Activated CD4-positive, CD25-positive, alpha-beta regulatory T cell treated with anti-CD3 and anti-CD28 coated beads, Interleukin-2, amount 50 U/mL, for 16 hours (primary cell): ENCODE measurements at regions not wholly inside any gene's neighbourhood (a gene's known extent, or its start where the extent isn't known, plus 50 kb on each side); places are given as distances from the start of the nearest gene placed in this dataset.
"Not testable (repeated sequence)": the region's sequence is repeated elsewhere in the genome, so short reads cannot be mapped to it uniquely, and the experiment has no call there.

Experiments
- DNase-seq: peaks from one replicate; pipeline ENCODE4 v3.0.0-alpha.2; 2020; ENCODE audit warnings: low read depth, low spot score

- DNase-seq = no peak
Observed at GRCh38 chr6:130494729-130495128, 128.9 kb downstream of the TMEM200A start.

- DNase-seq = no peak
Observed at GRCh38 chr6:130500693-130501092, 134.9 kb downstream of the TMEM200A start.

- DNase-seq = no peak
Observed at GRCh38 chr6:130503146-130503545, 137.3 kb downstream of the TMEM200A start.

DNA sequence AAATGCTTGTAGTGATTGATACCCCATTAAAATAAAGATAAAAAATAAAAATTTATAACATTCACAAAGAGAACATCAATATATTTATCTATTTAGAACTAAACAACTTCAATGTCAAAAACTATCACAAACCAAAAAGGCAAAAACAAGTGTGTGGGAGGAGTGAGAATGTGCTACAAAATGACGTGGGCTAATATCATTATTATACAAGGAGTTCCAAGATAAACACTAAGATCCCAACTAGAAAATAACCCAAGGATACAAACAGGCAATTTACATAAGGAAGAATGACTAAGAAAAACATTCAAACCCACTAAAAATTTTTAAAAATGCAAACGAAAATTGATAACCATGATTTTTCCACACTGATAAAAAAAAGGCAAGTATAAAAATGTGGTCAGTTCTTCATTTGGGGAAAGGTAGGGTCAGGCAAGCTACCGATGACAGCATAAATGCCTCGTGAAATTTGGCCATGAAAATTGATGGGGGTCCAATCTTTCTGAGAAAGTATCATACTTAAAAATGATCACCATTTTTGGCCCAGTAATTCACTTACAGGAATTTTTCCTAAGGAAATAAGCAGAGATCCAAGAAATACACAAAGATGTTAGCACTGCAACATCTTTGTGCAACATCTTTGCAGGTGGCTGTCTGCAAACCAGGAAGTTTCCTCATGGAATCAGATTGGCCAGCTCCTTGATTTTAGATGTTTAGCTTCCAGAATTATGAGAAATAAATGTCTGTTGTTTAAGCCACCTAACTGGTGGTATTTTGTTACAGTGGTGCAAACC lies 140.2 kb downstream of the TMEM200A start:
- no peak for DNase-seq

- DNase-seq = not testable (repeated sequence)
Observed at GRCh38 chr6:130507005-130507665, 141.3 kb downstream of the TMEM200A start.

DNA sequence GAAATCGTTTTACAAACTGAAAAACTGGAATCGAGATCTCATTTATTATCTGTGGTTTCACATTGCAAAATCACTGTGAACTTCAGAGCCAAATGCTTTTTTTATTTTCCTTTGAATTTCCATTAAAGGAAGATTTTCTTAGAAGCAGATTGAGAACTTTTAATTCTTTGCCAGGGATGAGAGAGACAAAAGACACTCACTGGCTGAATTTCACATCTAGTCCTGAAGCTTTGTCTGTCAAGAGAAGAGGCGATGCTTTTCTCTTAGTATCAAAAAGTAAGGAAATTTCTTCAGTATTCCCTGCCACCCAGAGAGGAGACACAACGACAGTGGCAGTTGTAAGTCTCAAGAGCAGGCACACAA lies 141.8 kb downstream of the TMEM200A start:
- no peak for DNase-seq

DNA sequence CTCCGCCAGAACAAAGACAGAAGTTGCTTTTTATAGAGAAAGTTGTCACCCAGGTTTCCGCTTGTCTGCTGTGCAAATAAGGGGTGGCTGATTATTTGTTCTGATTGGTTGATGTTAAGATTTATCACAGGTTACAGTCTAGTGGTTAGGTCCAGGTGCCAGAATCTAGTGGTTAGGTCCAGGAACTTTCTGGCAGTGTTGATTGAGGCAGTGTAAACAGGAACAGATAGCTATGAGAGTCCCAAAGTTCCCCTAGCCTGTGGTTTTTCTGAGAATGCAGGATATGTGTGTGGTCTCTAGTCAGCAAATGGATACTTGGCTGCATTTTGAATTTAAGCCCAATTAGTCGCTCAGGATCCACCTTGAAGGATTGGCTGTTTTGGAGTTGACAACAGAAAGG lies 148.0 kb downstream of the TMEM200A start:
- no peak for DNase-seq

- DNase-seq = no peak
Observed at GRCh38 chr6:130514712-130515111, 148.9 kb downstream of the TMEM200A start.

DNA sequence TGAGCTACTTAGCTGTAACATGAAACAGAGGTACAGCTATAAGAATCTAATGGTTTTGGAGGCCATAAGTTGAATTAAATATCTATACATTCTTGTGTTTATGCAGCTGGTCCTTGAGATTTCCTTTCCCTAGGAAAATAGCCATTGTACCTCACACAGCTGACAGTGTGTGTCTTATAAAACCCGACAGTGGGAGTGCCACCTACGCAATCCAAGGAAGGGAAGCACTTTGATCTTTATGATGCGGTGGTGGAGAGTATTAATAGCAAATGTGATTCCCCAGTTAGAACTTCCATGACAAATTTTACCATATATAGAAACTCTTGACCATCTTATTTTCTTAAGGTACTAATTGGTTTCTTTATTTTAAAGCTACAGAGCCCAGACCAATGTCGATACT lies 149.5 kb downstream of the TMEM200A start:
- no peak for DNase-seq

DNA sequence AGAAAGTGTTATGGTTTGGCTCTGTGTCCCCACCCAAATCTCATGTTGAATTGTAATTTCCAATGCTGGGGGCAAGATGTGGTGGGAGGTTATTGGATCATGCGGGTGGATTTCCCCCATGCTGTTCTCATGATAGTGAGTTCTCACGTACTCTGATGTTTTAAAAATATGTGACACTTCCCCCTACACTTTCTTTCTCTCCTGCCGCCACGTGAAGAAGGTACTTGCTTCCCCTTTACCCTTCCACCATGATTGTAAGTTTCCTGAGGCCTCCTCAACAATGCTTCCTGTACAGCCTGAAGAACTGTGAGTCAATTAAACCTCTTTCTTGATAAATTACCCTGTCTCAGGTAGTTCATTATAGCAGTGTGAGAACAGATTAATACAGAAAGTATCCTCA lies 150.8 kb downstream of the TMEM200A start:
- DNase-seq = no peak

GRCh38 chr6:130517444-130517931 lies 151.7 kb downstream of the TMEM200A start:
- DNase-seq = no peak

GRCh38 chr6:130518588-130518987 lies 152.8 kb downstream of the TMEM200A start:
- DNase-seq = no peak

DNA sequence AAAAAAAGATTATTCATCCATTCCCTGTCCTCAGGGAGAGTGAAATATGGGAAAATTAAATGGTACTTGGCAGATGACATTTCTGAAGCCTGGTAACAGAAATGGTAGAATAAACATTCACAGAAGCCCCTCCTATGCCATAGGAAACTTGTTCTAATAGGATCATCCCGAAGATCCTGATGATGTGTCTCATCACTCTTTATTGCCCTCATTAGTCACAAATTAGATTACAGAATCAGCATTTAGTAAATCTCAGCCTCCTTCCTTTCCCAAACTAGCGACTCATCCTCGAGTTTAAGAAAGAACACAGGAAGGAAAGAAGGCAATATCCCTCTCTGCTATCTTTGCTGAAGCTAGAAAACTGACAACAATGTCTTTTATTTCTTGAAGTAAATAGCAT lies 154.4 kb downstream of the TMEM200A start:
- DNase-seq = no peak

- DNase-seq = no peak
Observed at GRCh38 chr6:130520801-130521200, 155.0 kb downstream of the TMEM200A start.

DNA sequence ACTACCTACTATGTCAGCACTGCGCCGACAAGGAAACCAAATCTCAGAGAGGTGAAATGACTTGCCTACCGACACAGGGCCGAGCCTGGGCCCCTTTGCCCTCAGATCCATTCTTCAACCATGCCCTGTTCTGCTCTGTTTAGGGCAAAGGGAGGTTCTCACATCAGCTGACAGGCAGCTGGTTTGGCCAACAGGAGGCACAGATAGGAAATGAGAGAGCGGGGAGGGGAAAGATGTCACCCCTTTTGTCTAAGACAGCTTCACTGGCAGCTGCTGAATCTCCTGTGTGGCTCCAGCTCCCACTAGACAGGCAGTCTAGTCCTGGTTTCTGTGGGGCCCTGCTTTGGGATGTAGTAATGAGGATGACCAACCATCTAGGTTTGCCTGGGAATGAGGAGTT lies 158.7 kb downstream of the TMEM200A start:
- DNase-seq = no peak

DNA sequence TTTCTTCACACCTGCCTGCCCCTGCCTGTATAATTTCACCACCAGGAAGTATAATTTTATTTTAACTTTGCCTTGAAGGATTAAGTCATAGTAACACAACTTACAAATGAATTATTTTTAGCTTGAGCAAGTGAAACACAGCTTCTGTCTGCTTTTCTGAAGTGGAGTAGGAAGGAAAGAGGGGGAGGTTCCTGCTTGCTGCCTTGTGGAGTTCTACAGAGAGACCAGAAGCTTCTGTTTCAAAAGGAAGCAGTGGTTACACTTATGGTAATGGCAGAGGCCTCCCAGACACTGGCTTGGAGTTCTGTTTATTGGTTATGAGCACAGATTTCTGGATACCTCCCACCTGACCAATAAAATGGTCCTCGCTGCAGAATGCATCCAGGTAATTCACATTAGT lies 159.6 kb downstream of the TMEM200A start:
- no peak for DNase-seq

GRCh38 chr6:130526466-130526865 lies 160.6 kb downstream of the TMEM200A start:
- DNase-seq = no peak

GRCh38 chr6:130527173-130527572 lies 161.4 kb downstream of the TMEM200A start:
- DNase-seq = no peak

DNA sequence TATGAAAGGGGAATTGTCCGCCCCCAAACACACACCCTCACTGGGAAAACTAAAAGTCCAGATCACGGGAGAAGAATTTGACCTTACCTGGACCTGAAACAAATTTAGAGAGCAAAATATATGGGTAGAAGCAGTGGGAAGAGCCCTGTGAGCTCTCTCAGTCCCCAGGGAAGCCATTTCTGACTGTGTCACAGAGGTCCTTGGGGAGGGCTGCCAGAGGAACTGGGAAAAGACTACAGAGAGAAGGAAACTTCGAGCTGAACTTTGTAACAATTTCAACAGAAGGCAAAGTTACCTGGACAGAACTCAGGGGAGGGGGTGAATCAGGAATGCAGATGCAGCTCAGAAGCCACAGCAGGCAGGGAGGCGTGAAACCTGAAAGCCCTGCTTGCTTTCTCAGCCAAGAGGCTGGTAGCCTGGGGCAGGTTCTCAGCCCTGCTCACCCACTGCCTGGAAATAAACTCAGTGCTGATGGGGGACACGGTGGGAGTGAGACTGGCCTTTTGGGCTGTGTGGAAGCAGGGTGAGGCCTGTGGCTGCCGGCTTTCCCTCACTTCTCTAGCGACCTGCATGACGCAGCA lies 163.8 kb downstream of the TMEM200A start:
- no peak for DNase-seq

DNA sequence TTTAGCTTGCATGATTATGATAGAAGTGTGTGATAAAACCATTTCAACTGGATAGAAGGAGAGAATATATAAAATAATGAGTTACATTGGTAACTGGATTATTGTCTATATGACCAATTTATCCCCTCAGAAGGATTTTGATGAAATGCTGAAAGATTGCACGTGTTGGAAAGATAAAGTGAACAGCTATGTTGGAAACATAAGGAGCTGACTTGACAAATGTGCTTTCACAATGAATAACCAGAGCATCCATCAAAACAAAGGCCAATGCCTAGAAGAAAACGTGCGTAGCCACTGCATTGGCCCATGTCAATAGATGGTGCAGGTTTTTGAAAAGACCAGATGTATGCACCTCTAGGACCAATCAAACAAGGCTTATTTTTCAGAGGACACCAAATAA lies 168.8 kb downstream of the TMEM200A start:
- DNase-seq = no peak

DNA sequence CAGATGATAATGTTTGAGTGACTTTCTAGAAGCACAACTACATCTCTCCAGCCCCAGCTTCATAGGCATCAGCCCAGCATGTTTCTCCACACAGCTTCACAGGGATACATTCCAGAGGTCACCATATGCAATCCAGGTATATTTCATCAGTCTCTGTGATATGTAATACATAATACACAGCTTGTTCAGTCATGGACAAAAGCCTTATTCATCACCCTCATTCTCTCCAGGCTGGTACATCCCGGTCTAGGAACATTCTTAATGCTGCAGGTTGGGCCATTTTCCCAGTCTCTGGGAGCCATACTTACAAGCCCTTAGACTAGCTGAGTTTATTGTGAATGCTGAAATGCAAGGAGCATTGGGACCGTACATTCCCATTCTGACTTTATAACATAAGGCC lies 169.4 kb downstream of the TMEM200A start:
- no peak for DNase-seq

- DNase-seq = no peak
Observed at GRCh38 chr6:130537447-130537846, 171.6 kb downstream of the TMEM200A start.

- DNase-seq = no peak
Observed at GRCh38 chr6:130547723-130548122, 181.9 kb downstream of the TMEM200A start.
